ENCODE measurements at regions not wholly inside any gene's neighbourhood (a gene's known extent, or its start where the extent isn't known, plus 50 kb on each side); places are given as distances from the start of the nearest gene placed in this dataset.

DNA sequence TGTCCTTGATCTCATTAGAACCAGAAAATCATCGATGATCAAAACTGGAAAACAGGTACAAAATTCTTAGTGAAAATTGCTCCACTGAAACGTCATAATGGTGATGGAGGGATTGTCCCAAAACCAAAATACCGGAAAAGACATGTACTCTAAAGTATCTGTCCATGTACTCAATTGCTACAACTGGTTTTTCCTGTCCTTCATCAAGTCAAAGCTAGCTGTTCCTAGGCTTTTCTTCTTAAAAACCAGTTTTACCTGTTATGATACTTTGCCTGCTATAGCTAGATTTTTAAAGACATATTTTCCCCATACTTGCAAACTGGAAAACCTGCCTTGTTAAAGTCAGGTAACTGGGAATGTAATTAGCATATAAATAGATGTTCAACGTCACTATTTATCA is 50.5 kb upstream of the LRRC1 start:
- DNase-seq, result no peak

- no peak for DNase-seq
Observed at GRCh38 chr6:53741034-53741823, 53.6 kb upstream of the LRRC1 start.

DNA sequence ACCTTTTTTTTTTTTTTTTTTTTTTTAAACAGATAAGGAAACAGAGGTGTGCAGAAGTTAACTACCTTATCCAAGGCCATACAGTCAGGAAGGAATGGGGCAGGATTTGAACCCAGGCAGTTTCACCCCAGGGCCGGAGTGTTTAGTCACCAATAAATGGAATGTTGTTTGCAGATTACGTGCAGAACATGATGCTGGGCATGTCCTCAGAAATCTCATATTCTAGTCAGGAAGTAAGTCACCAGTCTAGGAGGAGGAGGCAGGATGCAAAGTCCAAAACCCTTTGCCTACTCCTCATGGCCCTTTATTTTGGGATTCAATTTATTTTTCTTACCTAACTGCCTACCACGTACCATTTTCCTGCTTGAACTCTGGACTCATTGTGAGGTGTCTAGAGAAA is 57.1 kb upstream of the LRRC1 start:
- no peak for DNase-seq

DNA sequence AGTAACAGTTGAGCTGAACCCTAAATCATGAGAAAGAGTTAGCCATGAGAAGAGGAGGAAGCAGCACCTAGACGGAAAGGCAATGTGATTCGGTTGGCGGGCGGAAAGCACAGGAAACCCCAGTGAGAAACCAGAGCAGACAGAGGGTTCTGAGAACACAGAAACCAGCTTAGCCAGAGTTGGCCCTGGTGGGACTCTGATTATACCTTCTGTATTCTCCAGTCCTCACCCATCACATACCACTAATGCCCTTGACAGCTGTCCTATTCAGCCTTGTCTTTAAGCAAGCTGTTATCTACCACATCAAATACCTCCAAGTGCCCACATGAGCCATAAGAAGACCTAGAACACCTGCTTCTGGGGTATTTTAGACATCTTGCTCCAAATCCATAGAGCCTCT is 58.9 kb upstream of the LRRC1 start:
- DNase-seq, result no peak

- DNase-seq, result no peak
Observed at GRCh38 chr6:53734473-53735299, 60.1 kb upstream of the LRRC1 start.

DNA sequence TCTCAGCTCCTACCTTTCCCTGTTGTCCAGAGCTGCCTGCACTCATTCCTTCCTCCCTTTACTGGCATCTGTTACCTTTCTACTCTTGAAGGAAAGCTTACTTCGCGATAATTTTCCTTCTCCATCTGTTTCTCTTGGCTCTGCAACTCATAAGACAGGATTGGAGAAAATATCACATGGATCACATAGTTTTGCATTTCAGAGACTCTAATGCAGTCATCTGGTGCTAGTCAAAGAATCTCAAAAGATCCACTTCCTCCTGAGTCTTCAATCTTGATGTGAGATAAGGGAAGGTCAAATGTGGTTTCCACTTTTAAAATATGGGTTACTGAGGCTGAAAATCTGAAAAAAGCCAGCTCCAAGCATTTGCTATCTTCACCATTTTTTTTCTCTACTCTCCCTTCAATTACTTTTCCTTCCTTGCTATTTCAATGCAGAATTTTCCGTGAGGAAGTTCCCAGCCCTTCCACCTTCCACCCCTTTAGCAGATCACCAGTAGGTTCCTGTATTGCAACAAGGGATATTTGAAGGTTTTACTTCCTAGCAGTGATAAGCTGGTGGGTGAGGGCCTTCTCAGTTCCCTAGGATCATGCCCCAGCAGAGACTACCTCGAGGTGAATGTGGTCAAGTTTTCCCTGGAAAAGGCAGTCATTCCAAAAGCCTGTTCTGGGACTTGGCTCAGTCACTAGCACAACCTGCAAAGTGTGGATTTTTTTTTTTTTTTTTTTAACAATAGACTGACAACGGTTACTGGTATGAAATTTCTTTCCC is 62.8 kb upstream of the LRRC1 start:
- no peak for DNase-seq

DNA sequence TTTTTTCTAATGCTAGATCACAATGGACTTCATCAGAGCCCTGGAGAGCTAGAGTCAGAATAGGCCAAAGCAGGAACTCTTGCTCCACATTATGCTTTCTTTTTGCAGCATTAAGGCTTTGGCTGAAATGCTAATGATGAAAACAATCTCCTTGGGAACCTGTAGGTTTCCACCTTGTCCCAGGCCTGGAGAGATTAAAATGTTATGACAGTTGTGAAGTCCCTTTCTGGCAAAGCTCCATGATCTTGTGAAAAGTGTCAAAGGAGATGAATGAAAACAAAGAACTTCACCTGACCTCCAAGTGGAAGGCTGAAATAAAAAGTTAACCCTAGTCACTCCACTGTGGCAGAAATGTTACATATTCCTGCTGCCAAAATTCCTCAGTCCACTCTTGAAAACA is 64.0 kb upstream of the LRRC1 start:
- no peak for DNase-seq

GRCh38 chr6:53728570-53729194 is 63.1 kb upstream of the KLHL31 start:
- peak; percentile 41 for DNase-seq

DNA sequence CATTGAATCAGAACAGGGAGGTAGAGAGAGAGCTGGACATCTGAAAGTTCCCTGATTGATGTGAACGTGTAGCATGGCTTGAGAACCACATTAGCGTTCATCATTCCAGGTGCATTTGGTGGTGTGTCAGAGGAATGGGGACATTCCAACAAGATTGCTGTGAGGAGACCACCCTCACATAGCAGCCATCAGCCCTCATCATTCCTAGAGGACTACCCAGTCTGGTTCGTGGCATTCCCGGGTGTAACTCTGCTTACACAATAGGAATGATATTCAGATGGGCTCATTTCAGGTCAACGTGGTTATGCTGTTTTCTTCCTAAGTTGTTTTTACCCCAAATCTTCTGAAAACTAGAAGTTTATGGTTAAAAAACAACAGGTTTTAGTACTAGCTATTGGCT is 62.2 kb upstream of the KLHL31 start:
- no peak for DNase-seq

DNA sequence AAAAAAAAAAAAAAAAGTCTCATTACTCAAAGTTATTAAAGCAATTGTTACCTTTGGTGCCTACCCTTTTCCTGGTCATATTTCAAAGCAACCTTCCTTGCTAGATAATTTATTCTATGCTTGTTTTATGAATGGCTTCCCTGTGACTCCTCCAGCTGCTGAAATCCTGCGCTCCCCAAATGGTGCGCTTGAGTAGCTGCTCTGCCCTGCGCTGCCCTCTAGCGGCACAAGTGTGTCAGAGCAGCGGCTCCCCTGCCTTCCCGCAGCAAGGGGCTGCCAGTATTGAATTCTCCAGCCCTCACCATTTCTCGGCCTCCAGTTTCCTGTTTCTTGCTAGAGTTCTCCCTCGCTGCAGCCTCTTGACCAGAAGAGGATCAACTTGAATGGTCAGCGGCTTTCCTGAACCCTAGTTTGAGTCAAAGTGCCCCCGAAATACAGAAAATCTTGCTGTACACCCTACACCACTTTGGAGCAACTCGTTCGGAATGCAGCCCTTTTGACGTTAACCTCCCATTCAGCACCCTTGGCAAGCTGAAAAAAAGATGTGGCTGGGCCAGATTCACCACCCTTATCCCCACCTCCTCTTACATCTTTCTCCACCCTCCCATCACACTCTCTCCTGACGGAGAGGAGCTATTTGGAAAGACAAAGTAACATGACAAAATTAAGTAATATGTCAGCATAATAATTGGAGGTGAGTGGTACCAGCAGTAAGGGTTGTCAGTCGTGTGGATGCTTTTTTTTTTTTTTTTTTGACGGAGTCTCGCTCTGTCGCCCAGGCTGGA is 60.4 kb upstream of the KLHL31 start:
- peak; percentile 80 for DNase-seq

DNA sequence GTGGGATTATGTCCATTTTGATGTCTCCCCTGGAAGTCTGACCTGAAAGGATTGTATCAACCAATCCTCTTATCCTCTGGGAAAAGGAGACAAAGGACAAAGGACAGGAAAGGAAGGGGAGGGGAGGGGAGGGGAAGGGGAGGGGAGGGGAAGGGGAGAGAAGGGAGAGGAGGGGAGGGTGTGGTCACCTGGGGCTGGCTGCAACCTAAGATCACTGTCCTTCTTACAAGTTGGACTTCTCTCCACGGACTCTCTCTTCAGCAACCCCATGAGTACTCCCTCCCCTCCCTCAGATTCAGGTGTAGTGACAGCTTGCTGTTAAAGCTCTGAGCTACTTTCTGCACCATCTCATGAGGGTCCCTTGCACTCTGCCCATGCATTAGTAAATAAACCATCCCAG is 58.9 kb upstream of the KLHL31 start:
- DNase-seq, result no peak

DNA sequence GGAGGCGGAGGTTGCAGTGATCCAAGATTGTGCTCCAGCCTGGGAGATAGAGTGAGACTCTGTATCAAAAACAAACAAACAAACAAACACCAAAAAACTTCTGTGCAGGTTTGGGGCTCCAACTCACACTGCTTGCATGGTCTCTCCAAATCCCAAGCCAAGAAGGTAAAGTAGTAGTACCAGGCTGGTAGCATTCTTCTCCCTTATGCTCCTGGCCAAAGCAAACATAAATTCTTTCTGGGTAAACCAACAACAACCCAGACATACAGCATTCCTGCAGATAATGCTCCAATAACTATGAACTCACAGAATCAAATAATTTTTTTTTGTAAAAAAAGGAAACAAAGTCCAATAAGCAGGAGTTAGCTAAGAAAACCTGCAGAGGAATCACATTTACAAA is 57.8 kb upstream of the KLHL31 start:
- DNase-seq, result no peak

GRCh38 chr6:53721766-53722165 is 56.2 kb upstream of the KLHL31 start:
- no peak for DNase-seq

DNA sequence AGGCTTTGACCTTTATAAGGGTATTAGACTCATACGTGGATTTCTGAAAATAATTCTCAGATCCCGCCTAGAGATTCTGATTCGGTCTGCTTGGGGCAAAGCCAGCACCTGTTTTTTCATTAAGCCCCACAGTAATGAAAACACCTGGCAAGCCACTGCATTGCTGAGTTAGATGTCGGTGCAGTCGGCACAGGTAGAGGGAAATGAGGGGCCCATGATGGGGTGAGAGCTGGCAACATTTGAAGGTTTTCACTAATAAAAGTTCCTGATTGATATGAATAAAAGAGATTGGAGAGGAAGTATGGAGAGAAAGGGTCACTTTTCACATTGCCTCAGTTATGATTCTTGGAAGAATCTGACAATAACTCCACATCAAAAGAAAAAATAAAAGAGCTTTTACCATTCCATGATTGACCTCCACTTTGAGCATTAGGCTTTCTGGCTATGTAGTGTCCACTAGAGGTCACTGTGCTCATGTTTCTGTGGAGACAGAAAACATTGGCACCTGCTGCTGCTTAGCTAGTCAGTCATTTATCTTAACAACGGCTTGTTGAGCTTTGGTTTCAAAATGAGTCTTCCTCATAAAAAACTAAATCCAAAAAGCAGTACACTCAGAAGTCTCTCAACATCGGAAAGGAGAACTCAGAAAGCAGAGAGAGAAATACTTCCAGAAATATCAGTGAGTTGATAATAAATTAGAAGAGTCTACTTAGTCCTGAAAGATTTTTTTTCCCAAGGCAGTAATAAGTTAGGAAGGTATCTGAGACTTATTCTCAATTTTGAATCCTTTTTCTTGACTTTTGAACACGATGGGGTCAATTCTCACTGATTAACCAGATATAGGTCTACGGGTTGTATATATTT is 53.3 kb upstream of the KLHL31 start:
- peak; percentile 51 for DNase-seq

GRCh38 chr6:53717566-53717965 is 52.0 kb upstream of the KLHL31 start:
- DNase-seq, result no peak

- no peak for DNase-seq
Observed at GRCh38 chr6:53715434-53715833, 49.9 kb upstream of the KLHL31 start.

Data from right hindlimb (tissue), 1 donor.